GM21529 (cell line): ENCODE measurements at regions not wholly inside any gene's neighbourhood (a gene's known extent, or its start where the extent isn't known, plus 50 kb on each side); places are given as distances from the start of the nearest gene placed in this dataset.
A peak's percentile ranks its signal among the peaks of the same experiment; 100 is the strongest.
"Not testable (repeated sequence)": the region's sequence is repeated elsewhere in the genome, so short reads cannot be mapped to it uniquely, and the experiment has no call there.

ENCODE experiments used
- ATAC-seq: cut with Tn5 transposase; IDR thresholded peaks from one replicate; pipeline ENCODE4 v1.9.1; 2021; ENCODE audit not compliant: unreplicated experiment

- ATAC-seq, result not testable (repeated sequence)
These were observed 153.1 kb downstream of the OR13H1 start for GRCh38 chrX:131696989-131697388.

GRCh38 chrX:131703646-131704045, 159.8 kb downstream of the OR13H1 start:
- no peak for ATAC-seq

GRCh38 chrX:131704136-131704695, 160.3 kb downstream of the OR13H1 start:
- ATAC-seq, result peak; percentile 69

DNA sequence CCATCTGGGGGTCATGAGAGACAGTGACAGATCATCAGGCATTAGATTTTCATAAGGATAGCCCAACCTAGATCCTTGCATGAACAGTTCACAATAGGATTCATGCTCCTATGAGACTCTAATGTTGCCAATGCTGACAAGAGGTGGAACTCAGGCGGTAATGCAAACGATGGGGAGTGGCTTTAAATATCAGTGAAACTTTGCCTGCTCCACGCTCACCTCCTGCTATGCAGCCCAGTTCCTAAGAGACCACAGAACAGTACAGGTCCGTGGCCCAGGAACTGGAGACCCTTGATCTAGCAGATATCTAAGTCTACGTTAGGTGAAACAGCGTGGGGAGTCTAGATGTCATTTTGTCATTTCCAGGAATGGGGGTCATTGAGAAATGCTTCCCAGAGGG, 165.7 kb downstream of the OR13H1 start:
- no peak for ATAC-seq

DNA sequence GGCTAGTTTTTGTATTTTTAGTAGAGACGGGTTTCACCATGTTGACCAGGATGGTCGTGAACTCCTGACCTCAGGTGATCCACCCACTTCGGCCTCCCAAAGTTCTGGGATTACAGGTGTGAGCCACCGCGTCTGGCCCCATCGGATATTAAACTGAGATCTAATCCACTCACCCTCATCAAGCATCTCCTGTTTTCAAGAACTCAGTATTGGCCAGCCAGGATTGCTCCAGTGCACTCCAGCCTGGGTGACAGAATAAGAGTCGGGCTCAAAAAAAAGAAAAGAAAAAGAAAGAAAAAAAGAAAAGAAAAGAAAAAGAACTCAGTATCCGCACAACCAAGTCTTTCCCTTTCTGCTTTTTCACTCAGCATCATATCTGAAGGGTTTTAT, 167.6 kb downstream of the OR13H1 start:
- no peak for ATAC-seq

DNA sequence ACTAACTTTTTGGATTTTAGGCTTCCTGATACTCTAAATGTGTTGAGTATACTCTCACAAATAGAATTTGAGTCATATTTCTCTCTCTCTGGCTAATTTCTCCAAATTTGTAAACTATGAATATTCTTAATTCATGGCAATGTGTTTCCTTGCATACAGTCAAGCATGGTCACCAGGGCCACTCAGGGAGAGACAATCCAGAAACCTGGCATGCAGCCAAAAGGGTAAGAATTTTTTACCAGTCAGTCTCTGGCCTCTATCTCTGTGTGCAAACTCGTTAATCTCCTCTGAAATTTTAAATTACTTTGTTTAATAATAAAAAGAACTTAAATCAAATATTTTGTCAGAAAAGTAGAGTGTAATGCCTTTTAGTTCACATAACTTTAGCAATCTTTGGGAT, 179.8 kb downstream of the OR13H1 start:
- ATAC-seq, result no peak

DNA sequence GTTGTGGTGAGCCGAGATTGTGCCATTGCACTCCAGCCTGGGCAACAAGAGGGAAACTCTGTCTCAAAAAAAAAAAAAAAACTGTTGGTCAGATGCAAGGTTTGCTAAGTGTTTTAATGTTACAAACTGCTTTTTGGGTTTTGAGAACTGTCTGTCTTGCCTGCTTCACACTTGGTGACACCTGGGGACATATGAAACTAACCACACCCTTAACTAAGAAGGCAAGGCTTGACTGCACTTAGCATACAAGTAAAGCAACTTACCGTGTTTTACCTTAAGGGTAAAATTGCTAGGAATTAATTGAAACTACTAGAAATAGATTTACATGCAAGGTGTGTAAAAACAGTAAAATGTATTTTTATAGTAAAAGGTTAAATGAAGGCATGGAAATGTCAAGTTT, 180.4 kb downstream of the OR13H1 start:
- ATAC-seq, result no peak

DNA sequence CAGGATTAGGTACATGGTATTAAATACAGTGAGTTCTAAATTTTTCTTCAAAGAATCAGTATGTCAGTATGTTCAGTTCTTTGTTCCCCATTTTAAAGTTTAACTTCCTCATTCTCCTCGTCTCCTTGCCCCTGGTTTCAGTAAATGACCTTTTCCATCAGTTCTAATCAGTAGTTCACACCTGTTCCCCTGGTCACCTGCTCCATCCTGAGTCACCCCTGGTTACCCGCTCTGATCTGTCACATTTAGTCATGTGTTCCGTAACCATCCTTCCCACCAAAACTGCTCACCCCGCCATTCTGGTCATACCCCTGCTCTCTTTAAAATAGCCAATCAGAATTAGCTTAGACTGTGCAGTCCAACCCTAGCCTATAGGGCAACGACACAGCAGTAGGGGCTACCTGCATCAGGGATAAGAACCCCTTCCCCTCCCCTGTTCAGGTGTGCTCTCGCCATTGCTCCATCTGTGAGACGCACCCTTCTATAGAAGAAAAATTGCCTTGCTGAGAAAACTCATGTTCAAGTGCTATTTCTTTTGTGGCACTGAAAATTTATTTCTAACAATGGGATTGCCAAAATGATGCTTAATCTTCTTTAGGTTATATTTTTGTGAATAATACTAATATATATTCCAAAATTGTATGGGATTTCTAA, 181.3 kb downstream of the OR13H1 start:
- no peak for ATAC-seq

GRCh38 chrX:131727778-131728177, 183.9 kb downstream of the OR13H1 start:
- ATAC-seq, result no peak

GRCh38 chrX:131728295-131729145, 184.6 kb downstream of the OR13H1 start:
- ATAC-seq, result peak; percentile 62

GRCh38 chrX:131729295-131729694, 185.4 kb downstream of the OR13H1 start:
- peak; percentile 58 for ATAC-seq

DNA sequence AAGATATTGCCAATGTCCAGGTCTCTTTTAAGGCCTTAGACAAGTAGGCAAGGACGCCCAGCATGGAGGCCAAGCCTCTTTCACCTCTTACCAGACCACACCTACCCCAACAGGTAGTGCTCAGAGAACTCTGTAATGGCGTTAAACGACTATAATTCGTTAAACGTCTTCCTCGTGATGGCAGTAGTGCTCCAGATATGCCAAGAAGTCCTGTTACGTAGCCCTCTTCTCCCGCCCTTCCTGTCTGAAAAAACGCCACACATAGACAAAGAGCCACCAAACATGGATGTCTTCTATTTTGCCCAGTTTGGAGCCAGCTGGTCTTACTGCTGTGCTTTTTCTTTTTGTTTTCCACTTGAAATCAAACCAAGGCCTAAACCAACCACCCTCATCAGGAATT, 190.7 kb downstream of the OR13H1 start:
- peak; percentile 80 for ATAC-seq

DNA sequence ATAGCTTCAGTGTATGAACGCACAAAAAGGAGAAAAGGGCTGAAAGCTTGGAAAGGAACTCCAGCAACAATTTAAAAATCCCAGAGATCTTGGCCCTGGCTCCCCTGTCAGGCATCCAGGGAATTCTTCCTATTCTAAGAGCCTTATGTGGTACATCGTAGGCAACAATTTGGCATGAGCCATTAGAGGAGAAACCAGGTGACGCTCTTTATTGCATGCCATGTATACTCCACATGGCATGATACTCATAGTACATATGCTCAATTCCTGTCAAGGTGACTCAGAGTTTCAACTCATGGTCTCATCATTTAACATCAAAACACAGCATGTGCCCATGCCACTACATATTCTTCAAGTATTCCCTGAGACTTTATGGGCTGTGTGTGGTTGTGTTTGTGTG, 191.3 kb downstream of the OR13H1 start:
- no peak for ATAC-seq

DNA sequence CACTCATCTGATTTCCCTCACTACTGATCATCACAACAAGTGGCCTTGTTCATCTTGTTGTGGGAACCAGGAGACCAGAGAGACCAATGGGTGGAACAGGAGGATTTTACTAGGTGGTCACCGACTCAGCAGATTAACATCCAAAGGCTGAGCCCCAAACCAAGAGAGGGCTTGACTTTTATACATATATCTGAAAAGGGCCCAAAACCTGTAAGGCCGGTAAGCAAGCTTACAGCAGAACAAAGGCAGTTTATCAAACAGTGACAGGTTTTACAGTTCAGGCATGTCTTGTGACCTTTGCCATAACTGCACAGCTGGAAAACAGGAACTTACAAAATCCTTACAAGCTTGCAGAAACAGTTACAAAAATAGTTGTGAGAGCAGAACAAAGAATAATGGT, 195.9 kb downstream of the OR13H1 start:
- ATAC-seq, result no peak

DNA sequence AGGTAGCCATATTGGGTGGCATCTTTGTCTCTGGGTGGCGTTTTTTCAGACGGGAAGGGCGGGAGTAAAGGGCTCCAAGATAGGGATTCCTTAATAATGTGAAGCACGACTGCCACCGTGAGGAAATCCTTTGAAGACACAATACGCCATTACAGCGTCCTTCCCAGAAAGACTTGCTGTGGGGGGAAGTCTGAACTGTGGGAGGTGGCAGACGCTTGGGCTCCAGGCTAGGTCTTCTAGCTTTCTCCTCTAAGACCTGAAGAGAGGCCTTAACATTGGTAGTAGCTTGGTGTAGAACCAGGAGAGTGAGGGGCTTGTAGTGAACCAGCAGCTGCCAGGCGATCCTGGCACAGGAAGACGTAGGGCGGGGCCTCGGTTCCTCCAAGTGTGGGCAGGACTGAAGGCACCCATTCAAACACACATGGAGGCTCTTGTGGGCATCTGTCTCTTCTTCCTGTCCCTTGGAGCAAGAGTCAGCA, 197.3 kb downstream of the OR13H1 start:
- ATAC-seq, result peak; percentile 58

- no peak for ATAC-seq
These were observed 202.1 kb downstream of the OR13H1 start for GRCh38 chrX:131745942-131746489.

DNA sequence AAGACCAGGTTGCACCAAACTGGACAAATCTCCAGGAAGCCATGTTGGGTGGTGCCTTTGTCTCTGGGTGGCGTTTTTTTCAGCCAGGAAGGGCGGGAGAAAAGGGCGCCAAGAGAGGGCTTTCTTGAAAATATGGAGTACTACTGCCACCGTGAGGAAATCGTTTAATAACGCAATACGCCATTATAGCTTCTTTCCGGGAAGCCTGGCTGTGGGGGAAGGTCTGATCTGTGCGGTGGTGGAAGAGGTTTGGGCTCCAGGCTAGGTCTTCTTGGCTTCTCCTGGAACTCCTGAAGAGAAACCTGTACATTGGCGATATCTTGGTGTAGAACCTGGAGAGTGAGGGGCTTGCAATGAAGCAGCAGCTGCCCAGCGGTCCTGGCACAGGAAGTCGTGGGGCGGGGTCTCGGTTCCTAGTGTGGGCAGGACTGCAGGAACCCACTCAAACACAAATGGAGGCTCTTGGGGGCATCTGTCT, 202.7 kb downstream of the OR13H1 start:
- peak; percentile 51 for ATAC-seq

- peak; percentile 66 for ATAC-seq
These were observed 203.3 kb downstream of the OR13H1 start for GRCh38 chrX:131747173-131747572.

GRCh38 chrX:131752493-131753198, 208.8 kb downstream of the OR13H1 start:
- ATAC-seq, result peak; percentile 61

GRCh38 chrX:131762802-131763234, 218.9 kb downstream of the OR13H1 start:
- ATAC-seq, result peak; percentile 58

DNA sequence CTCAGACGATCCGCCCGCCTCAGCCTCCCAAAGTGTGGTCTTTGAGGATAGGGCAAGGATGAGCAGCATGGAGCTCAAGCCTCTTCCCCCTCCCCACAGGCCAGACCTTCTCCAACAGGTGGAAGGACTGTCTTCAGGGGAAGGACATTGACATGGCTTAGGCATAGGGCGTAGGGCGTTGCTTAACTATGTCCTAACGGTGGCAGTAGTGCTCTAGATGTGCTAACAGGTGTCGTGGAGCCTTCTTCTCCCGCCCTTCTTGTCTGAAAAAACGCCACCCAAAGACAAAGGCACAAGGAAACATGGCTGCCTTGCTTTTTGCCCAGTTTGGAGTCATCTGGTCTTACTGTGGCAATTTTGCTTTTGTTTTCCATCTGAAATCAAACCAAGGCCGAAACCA, 219.8 kb downstream of the OR13H1 start:
- peak; percentile 75 for ATAC-seq
